Panc1 (cell line): ENCODE measurements at regions not wholly inside any gene's neighbourhood (a gene's known extent, or its start where the extent isn't known, plus 50 kb on each side); places are given as distances from the start of the nearest gene placed in this dataset.

Source experiments
- ATAC-seq: fragments of 200-7000 bp; cut with Tn5 transposase; 2 replicates; pipeline ENCODE4 v1.9.1; 2020; ENCODE audit warnings: mild to moderate bottlenecking, moderate library complexity
- BruUV-seq: library from RNA; stranded (reverse); fragments of 400-500 nt; replicated peaks from 2 replicates; lab custom pipeline; 2021; lab: Mats Ljungman, UMichigan
- CTCF ChIA-PET: fragments of 300-600 bp; sonication (Branson Sonifier 250); formaldehyde crosslinking; loops from one replicate; lab custom pipeline; 2022; ENCODE audit warnings: antibody characterized with exemption; lab: Charles Lee
- POLR2A ChIA-PET: fragments of 300-600 bp; sonication (Branson Sonifier 250); formaldehyde crosslinking; loops from one replicate; lab custom pipeline; 2022; ENCODE audit warnings: antibody characterized with exemption; lab: Charles Lee
- DNase-seq: peaks from one replicate; pipeline ENCODE4 v3.0.0-alpha.2; 2010; ENCODE audit warnings: low read depth, low spot score
- H3K27ac ChIP-seq: 2 replicates; pipeline ENCODE4 v1.5.1; 2011; ENCODE audit warnings: mild to moderate bottlenecking, low read length, inconsistent platforms
- H3K27me3 ChIP-seq: fragments of 200-500 bp; sonication (Bioruptor generic); 2 replicates; pipeline ENCODE4 v1.6.0; 2014; ENCODE audit warnings: low read length, inconsistent platforms; ENCODE audit not compliant: control insufficient read depth, insufficient read depth
- H3K36me3 ChIP-seq: fragments of 200-500 bp; sonication (Bioruptor generic); 2 replicates; pipeline ENCODE4 v1.5.1; 2014; ENCODE audit warnings: inconsistent platforms, mild to moderate bottlenecking, low read length, moderate library complexity; ENCODE audit not compliant: control insufficient read depth, insufficient read depth
- H3K4me1 ChIP-seq: 2 replicates; pipeline ENCODE4 v1.5.1; 2011; ENCODE audit warnings: inconsistent platforms, mild to moderate bottlenecking, low read length, moderate library complexity; ENCODE audit not compliant: control insufficient read depth, insufficient read depth
- H3K4me3 ChIP-seq, 2 experiments: 2 replicates each; pipeline ENCODE4 v1.5.1; 2011 to 2012; ENCODE audit warnings: low read depth in 2 of 2, low read length in 2 of 2, mild to moderate bottlenecking in 2 of 2, inconsistent platforms in 1 of 2, moderate library complexity in 1 of 2
- H3K9me3 ChIP-seq: fragments of 200-500 bp; sonication (Bioruptor generic); 2 replicates; pipeline ENCODE4 v1.5.1; 2014; ENCODE audit warnings: low read depth, mild to moderate bottlenecking, inconsistent platforms, low read length, moderate library complexity; ENCODE audit not compliant: control insufficient read depth, insufficient read depth
- CTCF ChIP-seq: fragments of 450-650 bp; IDR thresholded peaks from 2 replicates; pipeline ENCODE4 v1.5.1; 2017; ENCODE audit warnings: mild to moderate bottlenecking
- POLR2AphosphoS5 ChIP-seq: IDR thresholded peaks from 2 replicates; pipeline ENCODE4 v1.6.1; 2012; ENCODE audit warnings: mild to moderate bottlenecking, low read depth, low read length, moderate library complexity
- REST ChIP-seq, 2 experiments: IDR thresholded peaks; 2 replicates each; pipeline ENCODE4 v1.6.1; 2011 to 2012; ENCODE audit warnings: low read depth in 2 of 2, control low read depth in 1 of 2, low read length in 1 of 2, mild to moderate bottlenecking in 1 of 2, moderate library complexity in 1 of 2; ENCODE audit not compliant: insufficient read depth in 1 of 2
- SIN3A ChIP-seq: IDR thresholded peaks from 2 replicates; pipeline ENCODE4 v1.6.1; 2012; ENCODE audit warnings: low read depth, mild to moderate bottlenecking, low read length, moderate library complexity, borderline replicate concordance; ENCODE audit not compliant: insufficient read depth
- TCF7L2 ChIP-seq: IDR thresholded peaks from 2 replicates; pipeline ENCODE4 v1.6.1; 2011; ENCODE audit warnings: mild to moderate bottlenecking, low read depth, low read length, inconsistent platforms
- in situ Hi-C: cut with HindIII; loops from 2 replicates; pipeline ENCODE4 v1.10.0; 2016; ENCODE audit warnings: low sequenced_read_pairs, low pct_unique_long_range_greater_than_20kb
- intact Hi-C: fragments of 100-400 bp; cut with micrococcal nuclease; formaldehyde crosslinking; loops from one replicate; pipeline ENCODE4 v1.10.0; 2022; ENCODE audit not compliant: unreplicated experiment

- no peak overlapping the region for H3K27ac ChIP-seq
- no peak for TF ChIP-seq TCF7L2
- TF ChIP-seq CTCF, result no peak
- TF ChIP-seq REST (IDR thresholded peaks at IDR 0.05; ENCODE audit: insufficient read depth in 1 of 2, low read depth in 2 of 2, low read length in 1 of 2), result no peak
- no peak for TF ChIP-seq POLR2AphosphoS5
- TF ChIP-seq SIN3A, result no peak
- POLR2A ChIA-PET, result no interaction called here
- no peak for DNase-seq
- no peak for ATAC-seq
- no peaks in the 10 kb centered on the region for H3K36me3 ChIP-seq
- no peaks in the 10 kb centered on the region for H3K9me3 ChIP-seq
- intact Hi-C loops (no loop called here), in situ Hi-C loops (no loop called here)
- H3K4me1 ChIP-seq, result no peaks in the 10 kb centered on the region
- H3K4me3 ChIP-seq, result no peak overlapping the region
- no peaks in the 10 kb centered on the region for H3K27me3 ChIP-seq
- BruUV-seq, result no TSS peak
- CTCF ChIA-PET, result no interaction called here
Observed at GRCh38 chr18:43825768-43826167, 548.5 kb upstream of the SYT4 start.

- H3K36me3 ChIP-seq, result no peaks in the 10 kb centered on the region
- no peaks in the 10 kb centered on the region for H3K27me3 ChIP-seq
- ATAC-seq, result no peak
- TF ChIP-seq REST (IDR thresholded peaks at IDR 0.05; ENCODE audit: insufficient read depth in 1 of 2, low read depth in 2 of 2, low read length in 1 of 2) (no peak), SIN3A (no peak), POLR2AphosphoS5 (no peak), CTCF (no peak), TCF7L2 (no peak)
- BruUV-seq, result no TSS peak
- POLR2A ChIA-PET, result no interaction called here
- no peaks in the 10 kb centered on the region for H3K4me1 ChIP-seq
- H3K27ac ChIP-seq, result no peak overlapping the region
- no peak overlapping the region for H3K4me3 ChIP-seq
- in situ Hi-C loops (no loop called here), intact Hi-C loops (no loop called here)
- DNase-seq, result no peak
- H3K9me3 ChIP-seq, result no peaks in the 10 kb centered on the region
- CTCF ChIA-PET, result no interaction called here
Observed at GRCh38 chr18:43826215-43826614, 548.9 kb upstream of the SYT4 start.
